Panc1 (cell line): ENCODE measurements at regions not wholly inside any gene's neighbourhood (a gene's known extent, or its start where the extent isn't known, plus 50 kb on each side); places are given as distances from the start of the nearest gene placed in this dataset.

Experiments
- ATAC-seq: fragments of 200-7000 bp; cut with Tn5 transposase; 2 replicates; pipeline ENCODE4 v1.9.1; 2020; ENCODE audit warnings: mild to moderate bottlenecking, moderate library complexity
- BruUV-seq: library from RNA; stranded (reverse); fragments of 400-500 nt; replicated peaks from 2 replicates; lab custom pipeline; 2021; lab: Mats Ljungman, UMichigan
- CTCF ChIA-PET: fragments of 300-600 bp; sonication (Branson Sonifier 250); formaldehyde crosslinking; loops from one replicate; lab custom pipeline; 2022; ENCODE audit warnings: antibody characterized with exemption; lab: Charles Lee
- POLR2A ChIA-PET: fragments of 300-600 bp; sonication (Branson Sonifier 250); formaldehyde crosslinking; loops from one replicate; lab custom pipeline; 2022; ENCODE audit warnings: antibody characterized with exemption; lab: Charles Lee
- DNase-seq: peaks from one replicate; pipeline ENCODE4 v3.0.0-alpha.2; 2010; ENCODE audit warnings: low read depth, low spot score
- H3K27ac ChIP-seq: 2 replicates; pipeline ENCODE4 v1.5.1; 2011; ENCODE audit warnings: mild to moderate bottlenecking, low read length, inconsistent platforms
- H3K27me3 ChIP-seq: fragments of 200-500 bp; sonication (Bioruptor generic); 2 replicates; pipeline ENCODE4 v1.6.0; 2014; ENCODE audit warnings: low read length, inconsistent platforms; ENCODE audit not compliant: control insufficient read depth, insufficient read depth
- H3K36me3 ChIP-seq: fragments of 200-500 bp; sonication (Bioruptor generic); 2 replicates; pipeline ENCODE4 v1.5.1; 2014; ENCODE audit warnings: inconsistent platforms, mild to moderate bottlenecking, low read length, moderate library complexity; ENCODE audit not compliant: control insufficient read depth, insufficient read depth
- H3K4me1 ChIP-seq: 2 replicates; pipeline ENCODE4 v1.5.1; 2011; ENCODE audit warnings: inconsistent platforms, mild to moderate bottlenecking, low read length, moderate library complexity; ENCODE audit not compliant: control insufficient read depth, insufficient read depth
- H3K4me3 ChIP-seq, 2 experiments: 2 replicates each; pipeline ENCODE4 v1.5.1; 2011 to 2012; ENCODE audit warnings: low read depth in 2 of 2, low read length in 2 of 2, mild to moderate bottlenecking in 2 of 2, inconsistent platforms in 1 of 2, moderate library complexity in 1 of 2
- H3K9me3 ChIP-seq: fragments of 200-500 bp; sonication (Bioruptor generic); 2 replicates; pipeline ENCODE4 v1.5.1; 2014; ENCODE audit warnings: low read depth, mild to moderate bottlenecking, inconsistent platforms, low read length, moderate library complexity; ENCODE audit not compliant: control insufficient read depth, insufficient read depth
- POLR2AphosphoS5 ChIP-seq: IDR thresholded peaks from 2 replicates; pipeline ENCODE4 v1.6.1; 2012; ENCODE audit warnings: mild to moderate bottlenecking, low read depth, low read length, moderate library complexity
- SIN3A ChIP-seq: IDR thresholded peaks from 2 replicates; pipeline ENCODE4 v1.6.1; 2012; ENCODE audit warnings: low read depth, mild to moderate bottlenecking, low read length, moderate library complexity, borderline replicate concordance; ENCODE audit not compliant: insufficient read depth
- TCF7L2 ChIP-seq: IDR thresholded peaks from 2 replicates; pipeline ENCODE4 v1.6.1; 2011; ENCODE audit warnings: mild to moderate bottlenecking, low read depth, low read length, inconsistent platforms
- in situ Hi-C: cut with HindIII; loops from 2 replicates; pipeline ENCODE4 v1.10.0; 2016; ENCODE audit warnings: low sequenced_read_pairs, low pct_unique_long_range_greater_than_20kb
- intact Hi-C: fragments of 100-400 bp; cut with micrococcal nuclease; formaldehyde crosslinking; loops from one replicate; pipeline ENCODE4 v1.10.0; 2022; ENCODE audit not compliant: unreplicated experiment
- TF ChIP-seq, protein P1 (sequence below): fragments of 450-650 bp; IDR thresholded peaks from 2 replicates; pipeline ENCODE4 v1.5.1; 2017; ENCODE audit warnings: mild to moderate bottlenecking
- TF ChIP-seq, protein P2 (sequence below), 2 experiments: IDR thresholded peaks; 2 replicates each; pipeline ENCODE4 v1.6.1; 2011 to 2012; ENCODE audit warnings: low read depth in 2 of 2, control low read depth in 1 of 2, low read length in 1 of 2, mild to moderate bottlenecking in 1 of 2, moderate library complexity in 1 of 2; ENCODE audit not compliant: insufficient read depth in 1 of 2

DNA sequence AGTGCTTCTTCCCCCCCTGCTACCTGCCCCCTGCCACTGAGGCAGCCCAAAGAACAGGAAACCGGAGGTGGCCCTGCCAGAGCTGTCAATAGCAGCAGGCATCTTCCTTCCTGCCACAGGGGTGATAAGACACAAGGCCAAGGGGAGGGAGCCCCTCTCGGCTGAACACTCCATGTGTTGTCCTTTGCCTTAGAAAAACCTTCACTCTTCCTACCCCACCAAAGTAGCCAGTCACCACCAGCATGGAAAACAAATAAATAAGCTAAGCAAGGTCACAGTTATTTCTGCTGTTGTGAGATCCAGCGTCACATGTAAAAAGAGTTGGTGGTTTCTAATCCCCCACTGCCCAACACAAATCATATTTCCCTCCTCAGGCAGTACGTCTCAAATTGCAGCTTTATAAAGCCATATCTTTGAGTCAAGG is 104.8 kb upstream of the DPT start:
- no peaks in the 10 kb centered on the region for H3K4me1 ChIP-seq
- DNase-seq = no peak
- intact Hi-C loops (no loop called here), in situ Hi-C loops (no loop called here)
- no peaks in the 10 kb centered on the region for H3K9me3 ChIP-seq
- no peaks in the 10 kb centered on the region for H3K36me3 ChIP-seq
- ChIA-PET CTCF (no interaction called here), POLR2A (no interaction called here)
- ATAC-seq = no peak
- no TSS peak for BruUV-seq
- TF ChIP-seq, protein P1, sequence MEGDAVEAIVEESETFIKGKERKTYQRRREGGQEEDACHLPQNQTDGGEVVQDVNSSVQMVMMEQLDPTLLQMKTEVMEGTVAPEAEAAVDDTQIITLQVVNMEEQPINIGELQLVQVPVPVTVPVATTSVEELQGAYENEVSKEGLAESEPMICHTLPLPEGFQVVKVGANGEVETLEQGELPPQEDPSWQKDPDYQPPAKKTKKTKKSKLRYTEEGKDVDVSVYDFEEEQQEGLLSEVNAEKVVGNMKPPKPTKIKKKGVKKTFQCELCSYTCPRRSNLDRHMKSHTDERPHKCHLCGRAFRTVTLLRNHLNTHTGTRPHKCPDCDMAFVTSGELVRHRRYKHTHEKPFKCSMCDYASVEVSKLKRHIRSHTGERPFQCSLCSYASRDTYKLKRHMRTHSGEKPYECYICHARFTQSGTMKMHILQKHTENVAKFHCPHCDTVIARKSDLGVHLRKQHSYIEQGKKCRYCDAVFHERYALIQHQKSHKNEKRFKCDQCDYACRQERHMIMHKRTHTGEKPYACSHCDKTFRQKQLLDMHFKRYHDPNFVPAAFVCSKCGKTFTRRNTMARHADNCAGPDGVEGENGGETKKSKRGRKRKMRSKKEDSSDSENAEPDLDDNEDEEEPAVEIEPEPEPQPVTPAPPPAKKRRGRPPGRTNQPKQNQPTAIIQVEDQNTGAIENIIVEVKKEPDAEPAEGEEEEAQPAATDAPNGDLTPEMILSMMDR = no peak
- TF ChIP-seq TCF7L2 (no peak), POLR2AphosphoS5 (no peak), SIN3A (no peak)
- TF ChIP-seq, protein P2, sequence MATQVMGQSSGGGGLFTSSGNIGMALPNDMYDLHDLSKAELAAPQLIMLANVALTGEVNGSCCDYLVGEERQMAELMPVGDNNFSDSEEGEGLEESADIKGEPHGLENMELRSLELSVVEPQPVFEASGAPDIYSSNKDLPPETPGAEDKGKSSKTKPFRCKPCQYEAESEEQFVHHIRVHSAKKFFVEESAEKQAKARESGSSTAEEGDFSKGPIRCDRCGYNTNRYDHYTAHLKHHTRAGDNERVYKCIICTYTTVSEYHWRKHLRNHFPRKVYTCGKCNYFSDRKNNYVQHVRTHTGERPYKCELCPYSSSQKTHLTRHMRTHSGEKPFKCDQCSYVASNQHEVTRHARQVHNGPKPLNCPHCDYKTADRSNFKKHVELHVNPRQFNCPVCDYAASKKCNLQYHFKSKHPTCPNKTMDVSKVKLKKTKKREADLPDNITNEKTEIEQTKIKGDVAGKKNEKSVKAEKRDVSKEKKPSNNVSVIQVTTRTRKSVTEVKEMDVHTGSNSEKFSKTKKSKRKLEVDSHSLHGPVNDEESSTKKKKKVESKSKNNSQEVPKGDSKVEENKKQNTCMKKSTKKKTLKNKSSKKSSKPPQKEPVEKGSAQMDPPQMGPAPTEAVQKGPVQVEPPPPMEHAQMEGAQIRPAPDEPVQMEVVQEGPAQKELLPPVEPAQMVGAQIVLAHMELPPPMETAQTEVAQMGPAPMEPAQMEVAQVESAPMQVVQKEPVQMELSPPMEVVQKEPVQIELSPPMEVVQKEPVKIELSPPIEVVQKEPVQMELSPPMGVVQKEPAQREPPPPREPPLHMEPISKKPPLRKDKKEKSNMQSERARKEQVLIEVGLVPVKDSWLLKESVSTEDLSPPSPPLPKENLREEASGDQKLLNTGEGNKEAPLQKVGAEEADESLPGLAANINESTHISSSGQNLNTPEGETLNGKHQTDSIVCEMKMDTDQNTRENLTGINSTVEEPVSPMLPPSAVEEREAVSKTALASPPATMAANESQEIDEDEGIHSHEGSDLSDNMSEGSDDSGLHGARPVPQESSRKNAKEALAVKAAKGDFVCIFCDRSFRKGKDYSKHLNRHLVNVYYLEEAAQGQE (IDR thresholded peaks at IDR 0.05; ENCODE audit: insufficient read depth in 1 of 2, low read depth in 2 of 2, low read length in 1 of 2) = no peak
- H3K4me3 ChIP-seq = no peak overlapping the region
- H3K27ac ChIP-seq = no peak overlapping the region
- H3K27me3 ChIP-seq = no peaks in the 10 kb centered on the region

DNA sequence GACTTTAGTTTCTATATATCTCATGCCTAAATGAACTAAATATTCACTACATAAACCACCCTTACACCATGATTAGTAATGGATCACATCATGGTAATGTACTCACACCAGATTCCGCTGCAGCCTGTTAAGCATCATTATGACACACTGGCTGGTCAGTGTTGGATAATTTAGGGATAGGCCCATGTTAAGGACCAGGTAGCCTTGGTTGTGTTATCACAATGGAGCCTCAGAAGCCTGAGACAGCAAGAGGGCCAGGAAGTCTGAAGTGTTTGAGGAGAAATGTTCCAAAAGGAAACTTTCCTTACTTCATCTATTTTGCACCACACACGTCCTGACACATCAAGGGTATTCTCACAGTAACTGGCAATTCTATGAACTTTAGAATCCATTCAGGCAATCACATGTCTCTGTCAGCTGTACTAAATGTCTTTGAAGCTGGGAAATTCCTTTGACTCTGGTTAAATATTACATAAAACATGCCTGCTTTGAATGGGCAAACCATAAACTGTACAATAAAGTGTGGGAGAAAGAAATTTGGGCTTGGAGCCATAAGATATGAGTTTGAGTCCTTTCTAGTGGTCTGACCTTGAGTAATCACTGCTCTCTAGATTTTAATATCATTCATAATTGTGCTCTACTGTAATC is 105.3 kb upstream of the DPT start:
- ATAC-seq = no peak
- ChIA-PET CTCF (no interaction called here), POLR2A (no interaction called here)
- in situ Hi-C loops (no loop called here), intact Hi-C loops (no loop called here)
- no TSS peak for BruUV-seq
- TF ChIP-seq, protein P1 = no peak
- no peak for TF ChIP-seq POLR2AphosphoS5
- TF ChIP-seq, protein P2 (IDR thresholded peaks at IDR 0.05; ENCODE audit: insufficient read depth in 1 of 2, low read depth in 2 of 2, low read length in 1 of 2) = no peak
- no peak for TF ChIP-seq SIN3A
- TF ChIP-seq TCF7L2 = no peak
- Histone ChIP-seq H3K27me3 (no peaks in the 10 kb centered on the region), H3K9me3 (no peaks in the 10 kb centered on the region), H3K4me3 (no peak overlapping the region), H3K27ac (no peak overlapping the region), H3K36me3 (no peaks in the 10 kb centered on the region), H3K4me1 (no peaks in the 10 kb centered on the region)
- no peak for DNase-seq
